A673 (cell line): ENCODE measurements at regions not wholly inside any gene's neighbourhood (a gene's known extent, or its start where the extent isn't known, plus 50 kb on each side); places are given as distances from the start of the nearest gene placed in this dataset.

ENCODE experiments used
- BruUV-seq: library from RNA; stranded (reverse); fragments of 400-500 nt; replicated peaks from 2 replicates; lab custom pipeline; 2021; lab: Mats Ljungman, UMichigan
- CTCF ChIA-PET: fragments of 300-600 bp; sonication (Branson Sonifier 250); formaldehyde crosslinking; loops from one replicate; lab custom pipeline; 2022; ENCODE audit warnings: antibody characterized with exemption; lab: Charles Lee
- POLR2A ChIA-PET: fragments of 300-600 bp; sonication (Branson Sonifier 250); formaldehyde crosslinking; loops from one replicate; lab custom pipeline; 2022; ENCODE audit warnings: antibody characterized with exemption; ENCODE audit not compliant: low non-redundant PET; lab: Charles Lee
- DNase-seq: peaks from one replicate; pipeline ENCODE4 v3.0.0-alpha.2; 2015; ENCODE audit warnings: low spot score
- H3K27ac ChIP-seq: fragments of 200-600 bp; sonication (generic); 2 replicates; pipeline ENCODE4 v1.5.1; 2016; ENCODE audit warnings: mixed run types, low read depth, mild to moderate bottlenecking, mixed read lengths, antibody characterized with exemption, low read length; ENCODE audit not compliant: poor library complexity, severe bottlenecking
- H3K27me3 ChIP-seq: fragments of 200-600 bp; sonication (generic); replicated peaks from 2 replicates; pipeline ENCODE4 v1.6.1; 2017; ENCODE audit warnings: mixed run types, low read depth, mild to moderate bottlenecking, mixed read lengths, antibody characterized with exemption, low read length; ENCODE audit not compliant: insufficient read depth, poor library complexity
- H3K36me3 ChIP-seq: fragments of 200-600 bp; sonication (generic); 2 replicates; pipeline ENCODE4 v1.6.1; 2016; ENCODE audit warnings: mixed run types, mild to moderate bottlenecking, mixed read lengths, antibody characterized with exemption, low read length; ENCODE audit not compliant: insufficient read depth, poor library complexity, severe bottlenecking
- H3K4me1 ChIP-seq: fragments of 200-600 bp; sonication (generic); 2 replicates; pipeline ENCODE4 v1.6.1; 2017; ENCODE audit warnings: mixed run types, mild to moderate bottlenecking, mixed read lengths, antibody characterized with exemption, low read length; ENCODE audit not compliant: insufficient read depth, poor library complexity, severe bottlenecking
- H3K4me3 ChIP-seq: fragments of 200-600 bp; sonication (generic); 2 replicates; pipeline ENCODE4 v1.5.1; 2016; ENCODE audit warnings: low read depth, mixed run types, mild to moderate bottlenecking, mixed read lengths, low read length; ENCODE audit not compliant: poor library complexity, severe bottlenecking
- H3K9me3 ChIP-seq: fragments of 200-600 bp; sonication (generic); 2 replicates; pipeline ENCODE4 v1.6.1; 2016; ENCODE audit warnings: mixed run types, low read depth, mild to moderate bottlenecking, mixed read lengths, antibody characterized with exemption, low read length; ENCODE audit not compliant: poor library complexity, severe bottlenecking
- CTCF ChIP-seq: fragments of 300-800, 200-600 bp; sonication (generic); conservative IDR thresholded peaks from 2 replicates; pipeline ENCODE4 v1.5.1; 2017; ENCODE audit warnings: low read depth, mild to moderate bottlenecking, antibody characterized with exemption, low read length, moderate library complexity, mixed read lengths
- EZH2 ChIP-seq: fragments of 200-600 bp; sonication (generic); IDR thresholded peaks from 2 replicates; pipeline ENCODE4 v1.6.1; 2017; ENCODE audit warnings: borderline replicate concordance, low read depth, mild to moderate bottlenecking, mixed read lengths, antibody characterized with exemption, low read length; ENCODE audit not compliant: poor library complexity, severe bottlenecking
- intact Hi-C: fragments of 100-400 bp; cut with micrococcal nuclease; formaldehyde crosslinking; loops from one replicate; pipeline ENCODE4 v1.10.0; 2022; ENCODE audit not compliant: unreplicated experiment

DNA sequence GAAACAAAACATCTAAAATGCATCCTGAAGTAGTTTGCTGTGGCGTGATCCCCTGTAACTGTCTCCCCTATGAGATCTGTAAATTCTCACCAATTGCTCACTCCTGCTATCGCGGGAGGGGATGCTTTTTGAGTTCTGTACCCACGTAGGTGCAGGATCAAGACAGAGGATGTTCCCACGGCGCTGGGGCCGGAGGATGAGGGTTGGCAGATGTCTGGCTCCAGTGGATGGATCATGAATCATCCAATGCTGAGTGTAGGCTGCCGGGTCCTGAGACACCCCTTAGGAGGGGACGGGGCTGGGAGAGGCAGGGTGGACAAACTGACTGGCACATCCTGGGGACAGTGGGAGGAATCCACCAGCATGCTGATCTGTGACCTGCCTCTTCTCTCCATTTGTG is 224.4 kb downstream of the USP6NL start:
- H3K36me3 ChIP-seq = no peaks in the 10 kb centered on the region
- no peaks in the 10 kb centered on the region for H3K27me3 ChIP-seq
- no peak overlapping the region for H3K4me3 ChIP-seq
- intact Hi-C loops = no loop called here
- POLR2A ChIA-PET = no interaction called here
- no peak for DNase-seq
- H3K4me1 ChIP-seq = no peaks in the 10 kb centered on the region
- CTCF ChIA-PET = no interaction called here
- no peaks in the 10 kb centered on the region for H3K9me3 ChIP-seq
- TF ChIP-seq EZH2 (no peak), CTCF (no peak)
- no peak overlapping the region for H3K27ac ChIP-seq
- no TSS peak for BruUV-seq
